ENCODE measurements at regions not wholly inside any gene's neighbourhood (a gene's known extent, or its start where the extent isn't known, plus 50 kb on each side); places are given as distances from the start of the nearest gene placed in this dataset.

GRCh38 chr20:22305381-22305780 is 279.0 kb downstream of the FOXA2 start:
- DNase-seq: no peak

- no peak for DNase-seq
These were observed 280.8 kb downstream of the FOXA2 start for GRCh38 chr20:22303523-22303922.

GRCh38 chr20:22302039-22302438 is 282.3 kb downstream of the FOXA2 start:
- DNase-seq: no peak

GRCh38 chr20:22293886-22294285 is 290.5 kb downstream of the FOXA2 start:
- no peak for DNase-seq

GRCh38 chr20:22289442-22289841 is 294.9 kb downstream of the FOXA2 start:
- DNase-seq: no peak

- no peak for DNase-seq
These were observed 295.4 kb downstream of the FOXA2 start for GRCh38 chr20:22288957-22289356.

GRCh38 chr20:22288156-22288555 is 296.2 kb downstream of the FOXA2 start:
- DNase-seq: no peak

- DNase-seq: no peak
These were observed 298.8 kb downstream of the FOXA2 start for GRCh38 chr20:22285555-22285954.

GRCh38 chr20:22282696-22283095 is 301.7 kb downstream of the FOXA2 start:
- DNase-seq: no peak

GRCh38 chr20:22274330-22274729 is 310.0 kb downstream of the FOXA2 start:
- no peak for DNase-seq

GRCh38 chr20:22268675-22269074 is 315.7 kb downstream of the FOXA2 start:
- DNase-seq: no peak

- no peak for DNase-seq
These were observed 319.5 kb downstream of the FOXA2 start for GRCh38 chr20:22264917-22265316.

GRCh38 chr20:22260506-22260905 is 323.9 kb downstream of the FOXA2 start:
- no peak for DNase-seq

- DNase-seq: no peak
These were observed 326.5 kb downstream of the FOXA2 start for GRCh38 chr20:22257912-22258311.

- no peak for DNase-seq
These were observed 336.2 kb downstream of the FOXA2 start for GRCh38 chr20:22248051-22248667.

GRCh38 chr20:22245139-22245538 is 339.2 kb downstream of the FOXA2 start:
- DNase-seq: no peak

- DNase-seq: no peak
These were observed 341.3 kb downstream of the FOXA2 start for GRCh38 chr20:22243067-22243466.

- DNase-seq: no peak
These were observed 342.8 kb downstream of the FOXA2 start for GRCh38 chr20:22241609-22242008.

- no peak for DNase-seq
These were observed 351.4 kb downstream of the FOXA2 start for GRCh38 chr20:22232923-22233322.

- no peak for DNase-seq
These were observed 351.9 kb downstream of the FOXA2 start for GRCh38 chr20:22232473-22232872.

GRCh38 chr20:22226849-22227700 is 357.3 kb downstream of the FOXA2 start:
- no peak for DNase-seq

GRCh38 chr20:22223236-22223635 is 361.1 kb downstream of the FOXA2 start:
- no peak for DNase-seq

GRCh38 chr20:22217712-22218352 is 366.5 kb downstream of the FOXA2 start:
- DNase-seq: no peak

GRCh38 chr20:22216984-22217383 is 367.4 kb downstream of the FOXA2 start:
- DNase-seq: no peak

All from NCI-H2081 treated with DMSO at 0.1 percent for 48 hours (cell line).